ENCODE measurements at regions not wholly inside any gene's neighbourhood (a gene's known extent, or its start where the extent isn't known, plus 50 kb on each side); places are given as distances from the start of the nearest gene placed in this dataset.

GRCh38 chr9:94498801-94499453 lies 56.0 kb upstream of the PCAT7 start:
- 38 to 39% methylated on average over 5 of the region's 5 CpGs for WGBS, 2 experiments (ENCODE audit: low coverage in 1 of 2, low lambda C conversion rate in 2 of 2, missing lambda C conversion rate in 2 of 2)
- Histone ChIP-seq H2AFZ (no peak overlapping the region), H3K79me2 (ENCODE audit: insufficient read depth) (no peaks in the 10 kb centered on the region), H3F3A (ENCODE audit: insufficient read depth) (no peaks in the 10 kb centered on the region), H3K4me2 (ENCODE audit: unreplicated experiment) (no peak overlapping the region), H3K9me3 (ENCODE audit: low read depth) (no peaks in the 10 kb centered on the region), H3K9me2 (ENCODE audit: insufficient read depth) (no peaks in the 10 kb centered on the region), H4K20me1 (ENCODE audit: insufficient read depth) (no peaks in the 10 kb centered on the region), H3K27ac (no peak overlapping the region), H3K27me3 (replicated peaks; ENCODE audit: insufficient read depth) (no peaks in the 10 kb centered on the region; the same call in none of the 2 replicates), H3K9ac (no peak overlapping the region), H3K4me3 (no peak overlapping the region), H3K4me1 (ENCODE audit: insufficient read depth) (no peaks in the 10 kb centered on the region), H3K36me3 (ENCODE audit: low read depth) (no peaks in the 10 kb centered on the region)
- TF ChIP-seq EZH2 (IDR thresholded peaks at IDR 0.05; ENCODE audit: insufficient read depth, poor library complexity, severe bottlenecking) (no peak), EZH2phosphoT487 (IDR thresholded peaks at IDR 0.05; ENCODE audit: insufficient read depth, low read depth) (no peak)
- in situ Hi-C loops (cut with MboI) = no loop called here
- DNase-seq = no peak

GRCh38 chr9:94504358-94504757 lies 50.5 kb upstream of the PCAT7 start:
- H3K27me3 ChIP-seq (replicated peaks; ENCODE audit: insufficient read depth) = no peaks in the 10 kb centered on the region
- in situ Hi-C loops (cut with MboI) = no loop called here
- 11 to 15% methylated on average over 3 of the region's 3 CpGs for WGBS, 2 experiments (ENCODE audit: low coverage in 1 of 2, low lambda C conversion rate in 2 of 2, missing lambda C conversion rate in 2 of 2)
- no peaks in the 10 kb centered on the region for H3K9me2 ChIP-seq (ENCODE audit: insufficient read depth)
- no peak for DNase-seq
- no peak overlapping the region for H2AFZ ChIP-seq
- H3K4me1 ChIP-seq (ENCODE audit: insufficient read depth) = no peaks in the 10 kb centered on the region
- H3K4me3 ChIP-seq = no peak overlapping the region
- H4K20me1 ChIP-seq (ENCODE audit: insufficient read depth) = no peaks in the 10 kb centered on the region
- H3K4me2 ChIP-seq (ENCODE audit: unreplicated experiment) = no peak overlapping the region
- no peaks in the 10 kb centered on the region for H3F3A ChIP-seq (ENCODE audit: insufficient read depth)
- no peaks in the 10 kb centered on the region for H3K79me2 ChIP-seq (ENCODE audit: insufficient read depth)
- no peaks in the 10 kb centered on the region for H3K9me3 ChIP-seq (ENCODE audit: low read depth)
- H3K36me3 ChIP-seq (ENCODE audit: low read depth) = no peaks in the 10 kb centered on the region
- H3K9ac ChIP-seq = no peak overlapping the region
- no peak for TF ChIP-seq EZH2phosphoT487 (IDR thresholded peaks at IDR 0.05; ENCODE audit: insufficient read depth, low read depth)
- no peak for TF ChIP-seq EZH2 (IDR thresholded peaks at IDR 0.05; ENCODE audit: insufficient read depth, poor library complexity, severe bottlenecking)
- H3K27ac ChIP-seq = no peak overlapping the region

Data from GM23248 (cell line).